ENCODE measurements at regions not wholly inside any gene's neighbourhood (a gene's known extent, or its start where the extent isn't known, plus 50 kb on each side); places are given as distances from the start of the nearest gene placed in this dataset.

GRCh38 chr6:156389296-156389695, 387.9 kb upstream of the ARID1B start:
- DNase-seq (ENCODE audit: low read depth in 4 of 4, low spot score in 1 of 4) = no peak

- DNase-seq (ENCODE audit: low read depth in 4 of 4, low spot score in 1 of 4) = no peak
Measured at GRCh38 chr6:156387472-156387871, 389.7 kb upstream of the ARID1B start.

GRCh38 chr6:156383059-156383458, 394.1 kb upstream of the ARID1B start:
- DNase-seq (ENCODE audit: low read depth in 4 of 4, low spot score in 1 of 4) = no peak

GRCh38 chr6:156379392-156380289, 397.5 kb upstream of the ARID1B start:
- DNase-seq (ENCODE audit: low read depth in 4 of 4, low spot score in 1 of 4) = no peak

GRCh38 chr6:156378853-156379252, 398.3 kb upstream of the ARID1B start:
- DNase-seq (ENCODE audit: low read depth in 4 of 4, low spot score in 1 of 4) = no peak

GRCh38 chr6:156376091-156376490, 401.1 kb upstream of the ARID1B start:
- DNase-seq (ENCODE audit: low read depth in 4 of 4, low spot score in 1 of 4) = no peak

- no peak for DNase-seq (ENCODE audit: low read depth in 4 of 4, low spot score in 1 of 4)
Measured at GRCh38 chr6:156359912-156360311, 417.3 kb upstream of the ARID1B start.

- DNase-seq (ENCODE audit: low read depth in 4 of 4, low spot score in 1 of 4) = no peak
Measured at GRCh38 chr6:156352861-156353260, 424.3 kb upstream of the ARID1B start.

- DNase-seq (ENCODE audit: low read depth in 4 of 4, low spot score in 1 of 4) = no peak
Measured at GRCh38 chr6:156351346-156351966, 425.7 kb upstream of the ARID1B start.

- no peak for DNase-seq (ENCODE audit: low read depth in 4 of 4, low spot score in 1 of 4)
Measured at GRCh38 chr6:156350337-156350736, 426.8 kb upstream of the ARID1B start.

GRCh38 chr6:156348849-156349248, 428.3 kb upstream of the ARID1B start:
- DNase-seq (ENCODE audit: low read depth in 4 of 4, low spot score in 1 of 4) = no peak

GRCh38 chr6:156348424-156348823, 428.8 kb upstream of the ARID1B start:
- no peak for DNase-seq (ENCODE audit: low read depth in 4 of 4, low spot score in 1 of 4)

- no peak for DNase-seq (ENCODE audit: low read depth in 4 of 4, low spot score in 1 of 4)
Measured at GRCh38 chr6:156347656-156348055, 429.5 kb upstream of the ARID1B start.

- no peak for DNase-seq (ENCODE audit: low read depth in 4 of 4, low spot score in 1 of 4)
Measured at GRCh38 chr6:156347246-156347645, 429.9 kb upstream of the ARID1B start.

GRCh38 chr6:156345700-156346099, 431.5 kb upstream of the ARID1B start:
- no peak for DNase-seq (ENCODE audit: low read depth in 4 of 4, low spot score in 1 of 4)

- no peak for DNase-seq (ENCODE audit: low read depth in 4 of 4, low spot score in 1 of 4)
Measured at GRCh38 chr6:156344491-156344890, 432.7 kb upstream of the ARID1B start.

GRCh38 chr6:156337801-156338200, 439.4 kb upstream of the ARID1B start:
- DNase-seq (ENCODE audit: low read depth in 4 of 4, low spot score in 1 of 4) = no peak

GRCh38 chr6:156336733-156337132, 440.4 kb upstream of the ARID1B start:
- DNase-seq (ENCODE audit: low read depth in 4 of 4, low spot score in 1 of 4) = no peak

- DNase-seq (ENCODE audit: low read depth in 4 of 4, low spot score in 1 of 4) = no peak
Measured at GRCh38 chr6:156336089-156336488, 441.1 kb upstream of the ARID1B start.

GRCh38 chr6:156334966-156335365, 442.2 kb upstream of the ARID1B start:
- DNase-seq (ENCODE audit: low read depth in 4 of 4, low spot score in 1 of 4) = no peak

GRCh38 chr6:156319707-156320106, 457.5 kb upstream of the ARID1B start:
- no peak for DNase-seq (ENCODE audit: low read depth in 4 of 4, low spot score in 1 of 4)

- no peak for DNase-seq (ENCODE audit: low read depth in 4 of 4, low spot score in 1 of 4)
Measured at GRCh38 chr6:156316583-156317125, 460.5 kb upstream of the ARID1B start.
